CD8-positive, alpha-beta memory T cell (primary cell): ENCODE measurements at regions not wholly inside any gene's neighbourhood (a gene's known extent, or its start where the extent isn't known, plus 50 kb on each side); places are given as distances from the start of the nearest gene placed in this dataset.
"Not testable (repeated sequence)": the region's sequence is repeated elsewhere in the genome, so short reads cannot be mapped to it uniquely, and the experiment has no call there.

ENCODE experiments used
- CTCF ChIA-PET: fragments of 350-600 bp; sonication (Branson Sonifier 250); formaldehyde crosslinking; loops from one replicate; lab custom pipeline; 2021; ENCODE audit warnings: antibody characterized with exemption; lab: Charles Lee
- POLR2A ChIA-PET: fragments of 350-600 bp; sonication (Branson Sonifier 250); formaldehyde crosslinking; loops from one replicate; lab custom pipeline; 2021; ENCODE audit warnings: antibody characterized with exemption; lab: Charles Lee
- DNase-seq, 5 donors: peaks; one replicate each; pipeline versions ENCODE4 v3.0.0 to v3.0.0-alpha.2; 2020 to 2022; ENCODE audit warnings: mixed read lengths in 1 of 5
- H3K27ac ChIP-seq: one replicate; pipeline ENCODE4 v1.7.0; 2013; ENCODE audit warnings: low read depth, mild to moderate bottlenecking, low read length, moderate library complexity
- H3K27me3 ChIP-seq: 2 replicates; pipeline ENCODE4 v1.7.0; 2013; ENCODE audit warnings: low read length, mild to moderate bottlenecking; ENCODE audit not compliant: insufficient read depth, poor library complexity, severe bottlenecking
- H3K36me3 ChIP-seq: 2 replicates; pipeline ENCODE4 v1.7.0; 2013; ENCODE audit warnings: mild to moderate bottlenecking, low read length, moderate library complexity; ENCODE audit not compliant: insufficient read depth
- H3K4me1 ChIP-seq: 2 replicates; pipeline ENCODE4 v1.7.0; 2013; ENCODE audit warnings: mild to moderate bottlenecking, low read length, moderate library complexity; ENCODE audit not compliant: insufficient read depth
- H3K4me3 ChIP-seq: 2 replicates; pipeline ENCODE4 v1.7.0; 2013; ENCODE audit warnings: mild to moderate bottlenecking, low read length
- H3K9me3 ChIP-seq: 2 replicates; pipeline ENCODE4 v1.7.0; 2013; ENCODE audit warnings: mild to moderate bottlenecking, low read length
- H3K27ac Mint-ChIP-seq, 8 donors: one replicate each; pipeline ENCODE4 v1.8.0; 2020 to 2021; ENCODE audit warnings: mixed read lengths in 8 of 8, mild to moderate bottlenecking in 6 of 8, inconsistent platforms in 3 of 8, moderate library complexity in 3 of 8
- H3K27me3 Mint-ChIP-seq, 2 donors: one replicate each; pipeline ENCODE4 v1.8.0; 2020 to 2021; ENCODE audit warnings: mixed read lengths in 2 of 2, mild to moderate bottlenecking in 1 of 2, moderate library complexity in 1 of 2
- H3K36me3 Mint-ChIP-seq, 3 donors: one replicate each; pipeline ENCODE4 v1.8.0; 2020 to 2021; ENCODE audit warnings: mixed read lengths in 3 of 3, inconsistent platforms in 1 of 3, mild to moderate bottlenecking in 1 of 3
- H3K4me1 Mint-ChIP-seq, 3 donors: one replicate each; pipeline ENCODE4 v1.8.0; 2020 to 2021; ENCODE audit warnings: mixed read lengths in 3 of 3, inconsistent platforms in 1 of 3, mild to moderate bottlenecking in 1 of 3
- H3K4me3 Mint-ChIP-seq, 7 donors: one replicate each; pipeline ENCODE4 v1.8.0; 2020 to 2021; ENCODE audit warnings: mixed read lengths in 7 of 7, mild to moderate bottlenecking in 6 of 7, moderate library complexity in 4 of 7, inconsistent platforms in 2 of 7
- H3K9me3 Mint-ChIP-seq, 5 donors: one replicate each; pipeline ENCODE4 v1.8.0; 2020 to 2022; ENCODE audit warnings: mixed read lengths in 5 of 5, mild to moderate bottlenecking in 3 of 5, moderate library complexity in 2 of 5, inconsistent platforms in 1 of 5

- H3K36me3 ChIP-seq, H3K4me1 ChIP-seq, H3K4me3 Mint-ChIP-seq, H3K9me3 ChIP-seq, H3K4me3 ChIP-seq, CTCF ChIA-PET, H3K36me3 Mint-ChIP-seq, H3K27ac ChIP-seq, DNase-seq, H3K4me1 Mint-ChIP-seq, H3K27me3 ChIP-seq, POLR2A ChIA-PET, H3K27ac Mint-ChIP-seq: not testable (repeated sequence)
- Mint-ChIP-seq H3K27me3 (peaks cover 0 to 13% of the 10 kb centered on the region in 2 donors), H3K9me3 (peaks cover 0 to 14% (median 9%) of the 10 kb centered on the region in 5 donors)
Measured at GRCh38 chrX:39277685-39278390, 476.6 kb downstream of the MID1IP1 start.

- Mint-ChIP-seq H3K4me3 (no peak overlapping the region), H3K4me1 (no peaks in the 10 kb centered on the region), H3K9me3 (peaks cover 7 to 23% (median 20%) of the 10 kb centered on the region in 5 donors), H3K27ac (no peak overlapping the region), H3K36me3 (peaks cover 0 to 4% (median 0%) of the 10 kb centered on the region in 3 donors), H3K27me3 (peaks cover 0 to 9% of the 10 kb centered on the region in 2 donors)
- H3K27me3 ChIP-seq: no peaks in the 10 kb centered on the region
- DNase-seq: no peak
- H3K9me3 ChIP-seq: no peaks in the 10 kb centered on the region
- no peaks in the 10 kb centered on the region for H3K4me1 ChIP-seq
- POLR2A ChIA-PET: no interaction called here
- H3K27ac ChIP-seq: no peak overlapping the region
- no peaks in the 10 kb centered on the region for H3K36me3 ChIP-seq
- CTCF ChIA-PET: no interaction called here
- no peak overlapping the region for H3K4me3 ChIP-seq
Measured at GRCh38 chrX:39283239-39283638, 482.0 kb downstream of the MID1IP1 start.

- no peaks in the 10 kb centered on the region for H3K4me1 Mint-ChIP-seq
- POLR2A ChIA-PET: no interaction called here
Measured at GRCh38 chrX:39288592-39288991, 487.3 kb downstream of the MID1IP1 start.

GRCh38 chrX:39289827-39290226, 488.6 kb downstream of the MID1IP1 start:
- no peaks in the 10 kb centered on the region for H3K36me3 ChIP-seq
- Mint-ChIP-seq H3K4me3 (no peak overlapping the region), H3K27ac (no peak overlapping the region), H3K27me3 (peaks cover 0 to 10% of the 10 kb centered on the region in 2 donors), H3K4me1 (no peaks in the 10 kb centered on the region), H3K36me3 (no peaks in the 10 kb centered on the region), H3K9me3 (peaks cover 0 to 5% (median 0%) of the 10 kb centered on the region in 5 donors)
- H3K4me3 ChIP-seq: no peak overlapping the region
- ChIA-PET POLR2A (no interaction called here), CTCF (no interaction called here)
- no peak overlapping the region for H3K27ac ChIP-seq
- H3K9me3 ChIP-seq: no peaks in the 10 kb centered on the region
- DNase-seq: no peak
- no peaks in the 10 kb centered on the region for H3K27me3 ChIP-seq
- no peaks in the 10 kb centered on the region for H3K4me1 ChIP-seq

More at GRCh38 chrX:39288592-39288991, 487.3 kb downstream of the MID1IP1 start:
- H3K36me3 ChIP-seq: no peaks in the 10 kb centered on the region
- Mint-ChIP-seq H3K27me3 (peaks cover 0 to 8% of the 10 kb centered on the region in 2 donors), H3K36me3 (peaks cover 0 to under 1% (median 0%) of the 10 kb centered on the region in 3 donors), H3K4me3 (no peak overlapping the region), H3K27ac (no peak overlapping the region), H3K9me3 (peaks cover 6 to 9% (median 7%) of the 10 kb centered on the region in 5 donors)
- H3K27me3 ChIP-seq: no peaks in the 10 kb centered on the region
- no peaks in the 10 kb centered on the region for H3K4me1 ChIP-seq
- H3K4me3 ChIP-seq: no peak overlapping the region
- H3K27ac ChIP-seq: no peak overlapping the region
- DNase-seq: no peak
- CTCF ChIA-PET: no interaction called here
- H3K9me3 ChIP-seq: no peaks in the 10 kb centered on the region

GRCh38 chrX:39293203-39293602, 491.9 kb downstream of the MID1IP1 start:
- H3K4me1 ChIP-seq: no peaks in the 10 kb centered on the region
- ChIA-PET POLR2A (no interaction called here), CTCF (no interaction called here)
- no peak overlapping the region for H3K4me3 Mint-ChIP-seq
- H3K27ac Mint-ChIP-seq: no peak overlapping the region
- H3K4me1 Mint-ChIP-seq: no peaks in the 10 kb centered on the region
- no peaks in the 10 kb centered on the region for H3K36me3 Mint-ChIP-seq
- DNase-seq: no peak
- peaks cover 0 to 4% (median 0%) of the 10 kb centered on the region in 5 donors for H3K9me3 Mint-ChIP-seq
- no peak overlapping the region for H3K4me3 ChIP-seq
- H3K27me3 Mint-ChIP-seq: peaks cover 0 to 12% of the 10 kb centered on the region in 2 donors
- no peaks in the 10 kb centered on the region for H3K9me3 ChIP-seq
- H3K36me3 ChIP-seq: no peaks in the 10 kb centered on the region
- no peaks in the 10 kb centered on the region for H3K27me3 ChIP-seq
- H3K27ac ChIP-seq: no peak overlapping the region

- CTCF ChIA-PET: no interaction called here
- no peaks in the 10 kb centered on the region for H3K36me3 ChIP-seq
- no peak for DNase-seq
- Mint-ChIP-seq H3K36me3 (no peaks in the 10 kb centered on the region), H3K4me3 (no peak overlapping the region), H3K27me3 (peaks cover 0 to 19% of the 10 kb centered on the region in 2 donors), H3K27ac (no peak overlapping the region), H3K4me1 (no peaks in the 10 kb centered on the region), H3K9me3 (peaks cover 0 to 7% (median 0%) of the 10 kb centered on the region in 5 donors)
- H3K9me3 ChIP-seq: no peaks in the 10 kb centered on the region
- no peaks in the 10 kb centered on the region for H3K4me1 ChIP-seq
- POLR2A ChIA-PET: no interaction called here
- no peaks in the 10 kb centered on the region for H3K27me3 ChIP-seq
- H3K27ac ChIP-seq: no peak overlapping the region
- no peak overlapping the region for H3K4me3 ChIP-seq
Measured at GRCh38 chrX:39296472-39296871, 495.2 kb downstream of the MID1IP1 start.

GRCh38 chrX:39298821-39299220, 497.6 kb downstream of the MID1IP1 start:
- Histone ChIP-seq H3K27ac (no peak overlapping the region), H3K27me3 (no peaks in the 10 kb centered on the region), H3K9me3 (no peaks in the 10 kb centered on the region), H3K36me3 (no peaks in the 10 kb centered on the region), H3K4me3 (no peak overlapping the region), H3K4me1 (no peaks in the 10 kb centered on the region)
- H3K4me1 Mint-ChIP-seq: no peaks in the 10 kb centered on the region
- CTCF ChIA-PET: no interaction called here
- POLR2A ChIA-PET: no interaction called here
- H3K36me3 Mint-ChIP-seq: no peaks in the 10 kb centered on the region
- no peak overlapping the region for H3K27ac Mint-ChIP-seq
- peaks cover 0 to 11% of the 10 kb centered on the region in 2 donors for H3K27me3 Mint-ChIP-seq
- H3K9me3 Mint-ChIP-seq: peaks cover 0 to 7% (median 0%) of the 10 kb centered on the region in 5 donors
- DNase-seq: no peak
- H3K4me3 Mint-ChIP-seq: no peak overlapping the region

GRCh38 chrX:39299615-39300014, 498.4 kb downstream of the MID1IP1 start:
- ChIA-PET CTCF (no interaction called here), POLR2A (no interaction called here)
- H3K36me3 ChIP-seq: no peaks in the 10 kb centered on the region
- Mint-ChIP-seq H3K9me3 (peaks cover 0 to 8% (median 2%) of the 10 kb centered on the region in 5 donors), H3K27me3 (peaks cover 0 to 8% of the 10 kb centered on the region in 2 donors), H3K27ac (no peak overlapping the region), H3K4me3 (no peak overlapping the region), H3K4me1 (no peaks in the 10 kb centered on the region), H3K36me3 (no peaks in the 10 kb centered on the region)
- no peak overlapping the region for H3K27ac ChIP-seq
- DNase-seq: no peak
- H3K4me3 ChIP-seq: no peak overlapping the region
- no peaks in the 10 kb centered on the region for H3K4me1 ChIP-seq
- no peaks in the 10 kb centered on the region for H3K27me3 ChIP-seq
- H3K9me3 ChIP-seq: no peaks in the 10 kb centered on the region
